ENCODE measurements at regions not wholly inside any gene's neighbourhood (a gene's known extent, or its start where the extent isn't known, plus 50 kb on each side); places are given as distances from the start of the nearest gene placed in this dataset.

GRCh38 chr5:109987355-109987754, 297.6 kb downstream of the MAN2A1 start:
- peaks cover 0 to 4% (median 0%) of the 10 kb centered on the region in 5 donors for H3K4me1 ChIP-seq (ENCODE audit: control insufficient read depth in 5 of 5, insufficient read depth in 5 of 5, low read length in 5 of 5)
- H3K27ac ChIP-seq (ENCODE audit: low read depth, low read length): no peak overlapping the region
- H3K9ac ChIP-seq (ENCODE audit: low read length in 5 of 5): no peak overlapping the region
- no peaks in the 10 kb centered on the region for H3K9me3 ChIP-seq (ENCODE audit: control insufficient read depth in 5 of 5, low read length in 5 of 5)
- no peaks in the 10 kb centered on the region for H3K27me3 ChIP-seq (ENCODE audit: control insufficient read depth in 5 of 5, insufficient read depth in 4 of 5, low read length in 5 of 5)
- H3K36me3 ChIP-seq (ENCODE audit: control insufficient read depth in 5 of 5, insufficient read depth in 5 of 5, low read length in 5 of 5): no peaks in the 10 kb centered on the region
- H3K4me3 ChIP-seq (ENCODE audit: low read depth in 1 of 5, low read length in 5 of 5): no peak overlapping the region

- no peak overlapping the region for H3K27ac ChIP-seq (ENCODE audit: low read depth, low read length)
- no peaks in the 10 kb centered on the region for H3K36me3 ChIP-seq (ENCODE audit: control insufficient read depth in 5 of 5, insufficient read depth in 5 of 5, low read length in 5 of 5)
- H3K27me3 ChIP-seq (ENCODE audit: control insufficient read depth in 5 of 5, insufficient read depth in 4 of 5, low read length in 5 of 5): no peaks in the 10 kb centered on the region
- no peak overlapping the region for H3K4me3 ChIP-seq (ENCODE audit: low read depth in 1 of 5, low read length in 5 of 5)
- H3K9ac ChIP-seq (ENCODE audit: low read length in 5 of 5): no peak overlapping the region
- H3K4me1 ChIP-seq (ENCODE audit: control insufficient read depth in 5 of 5, insufficient read depth in 5 of 5, low read length in 5 of 5): peaks cover 0 to 4% (median 0%) of the 10 kb centered on the region in 5 donors
- H3K9me3 ChIP-seq (ENCODE audit: control insufficient read depth in 5 of 5, low read length in 5 of 5): no peaks in the 10 kb centered on the region
Observed at GRCh38 chr5:109987970-109988369, 298.2 kb downstream of the MAN2A1 start.

GRCh38 chr5:109989161-109989560, 299.4 kb downstream of the MAN2A1 start:
- no peaks in the 10 kb centered on the region for H3K27me3 ChIP-seq (ENCODE audit: control insufficient read depth in 5 of 5, insufficient read depth in 4 of 5, low read length in 5 of 5)
- H3K9ac ChIP-seq (ENCODE audit: low read length in 5 of 5): no peak overlapping the region
- no peak overlapping the region for H3K27ac ChIP-seq (ENCODE audit: low read depth, low read length)
- peaks cover 0 to 4% (median 0%) of the 10 kb centered on the region in 5 donors for H3K4me1 ChIP-seq (ENCODE audit: control insufficient read depth in 5 of 5, insufficient read depth in 5 of 5, low read length in 5 of 5)
- H3K9me3 ChIP-seq (ENCODE audit: control insufficient read depth in 5 of 5, low read length in 5 of 5): no peaks in the 10 kb centered on the region
- no peaks in the 10 kb centered on the region for H3K36me3 ChIP-seq (ENCODE audit: control insufficient read depth in 5 of 5, insufficient read depth in 5 of 5, low read length in 5 of 5)
- H3K4me3 ChIP-seq (ENCODE audit: low read depth in 1 of 5, low read length in 5 of 5): no peak overlapping the region

GRCh38 chr5:109989994-109990722, 300.4 kb downstream of the MAN2A1 start:
- Histone ChIP-seq H3K9ac (ENCODE audit: low read length in 5 of 5) (no peak overlapping the region), H3K27ac (ENCODE audit: low read depth, low read length) (no peak overlapping the region)

GRCh38 chr5:109990723-109991359, 301.1 kb downstream of the MAN2A1 start:
- H3K36me3 ChIP-seq (ENCODE audit: control insufficient read depth in 5 of 5, insufficient read depth in 5 of 5, low read length in 5 of 5): no peaks in the 10 kb centered on the region
- H3K9ac ChIP-seq (ENCODE audit: low read length in 5 of 5): no peak overlapping the region
- H3K27me3 ChIP-seq (ENCODE audit: control insufficient read depth in 5 of 5, insufficient read depth in 4 of 5, low read length in 5 of 5): no peaks in the 10 kb centered on the region
- H3K27ac ChIP-seq (ENCODE audit: low read depth, low read length): no peak overlapping the region
- H3K4me3 ChIP-seq (ENCODE audit: low read depth in 1 of 5, low read length in 5 of 5): no peak overlapping the region
- H3K4me1 ChIP-seq (ENCODE audit: control insufficient read depth in 5 of 5, insufficient read depth in 5 of 5, low read length in 5 of 5): peaks cover 0 to 4% (median 0%) of the 10 kb centered on the region in 5 donors
- no peaks in the 10 kb centered on the region for H3K9me3 ChIP-seq (ENCODE audit: control insufficient read depth in 5 of 5, low read length in 5 of 5)

More at GRCh38 chr5:109989994-109990722, 300.4 kb downstream of the MAN2A1 start:
- H3K27me3 ChIP-seq (ENCODE audit: control insufficient read depth in 5 of 5, insufficient read depth in 4 of 5, low read length in 5 of 5): no peaks in the 10 kb centered on the region
- H3K9me3 ChIP-seq (ENCODE audit: control insufficient read depth in 5 of 5, low read length in 5 of 5): no peaks in the 10 kb centered on the region
- peaks cover 0 to 4% (median 0%) of the 10 kb centered on the region in 5 donors for H3K4me1 ChIP-seq (ENCODE audit: control insufficient read depth in 5 of 5, insufficient read depth in 5 of 5, low read length in 5 of 5)
- H3K36me3 ChIP-seq (ENCODE audit: control insufficient read depth in 5 of 5, insufficient read depth in 5 of 5, low read length in 5 of 5): no peaks in the 10 kb centered on the region
- H3K4me3 ChIP-seq (ENCODE audit: low read depth in 1 of 5, low read length in 5 of 5): no peak overlapping the region

GRCh38 chr5:109992264-109992915, 302.7 kb downstream of the MAN2A1 start:
- H3K36me3 ChIP-seq (ENCODE audit: control insufficient read depth in 5 of 5, insufficient read depth in 5 of 5, low read length in 5 of 5): no peaks in the 10 kb centered on the region
- no peak overlapping the region for H3K9ac ChIP-seq (ENCODE audit: low read length in 5 of 5)
- H3K27me3 ChIP-seq (ENCODE audit: control insufficient read depth in 5 of 5, insufficient read depth in 4 of 5, low read length in 5 of 5): no peaks in the 10 kb centered on the region
- H3K4me1 ChIP-seq (ENCODE audit: control insufficient read depth in 5 of 5, insufficient read depth in 5 of 5, low read length in 5 of 5): peaks cover 0 to 3% (median 0%) of the 10 kb centered on the region in 5 donors
- H3K4me3 ChIP-seq (ENCODE audit: low read depth in 1 of 5, low read length in 5 of 5): no peak overlapping the region
- H3K27ac ChIP-seq (ENCODE audit: low read depth, low read length): no peak overlapping the region
- no peaks in the 10 kb centered on the region for H3K9me3 ChIP-seq (ENCODE audit: control insufficient read depth in 5 of 5, low read length in 5 of 5)

- no peaks in the 10 kb centered on the region for H3K4me1 ChIP-seq (ENCODE audit: control insufficient read depth in 5 of 5, insufficient read depth in 5 of 5, low read length in 5 of 5)
- H3K36me3 ChIP-seq (ENCODE audit: control insufficient read depth in 5 of 5, insufficient read depth in 5 of 5, low read length in 5 of 5): no peaks in the 10 kb centered on the region
- H3K27ac ChIP-seq (ENCODE audit: low read depth, low read length): no peak overlapping the region
- H3K27me3 ChIP-seq (ENCODE audit: control insufficient read depth in 5 of 5, insufficient read depth in 4 of 5, low read length in 5 of 5): no peaks in the 10 kb centered on the region
- H3K9me3 ChIP-seq (ENCODE audit: control insufficient read depth in 5 of 5, low read length in 5 of 5): no peaks in the 10 kb centered on the region
- H3K9ac ChIP-seq (ENCODE audit: low read length in 5 of 5): no peak overlapping the region
- H3K4me3 ChIP-seq (ENCODE audit: low read depth in 1 of 5, low read length in 5 of 5): no peak overlapping the region
Observed at GRCh38 chr5:109994135-109994534, 304.4 kb downstream of the MAN2A1 start.

GRCh38 chr5:109996246-109996645, 306.5 kb downstream of the MAN2A1 start:
- no peaks in the 10 kb centered on the region for H3K27me3 ChIP-seq (ENCODE audit: control insufficient read depth in 5 of 5, insufficient read depth in 4 of 5, low read length in 5 of 5)
- no peaks in the 10 kb centered on the region for H3K9me3 ChIP-seq (ENCODE audit: control insufficient read depth in 5 of 5, low read length in 5 of 5)
- peaks cover 0 to 7% (median 0%) of the 10 kb centered on the region in 5 donors for H3K4me1 ChIP-seq (ENCODE audit: control insufficient read depth in 5 of 5, insufficient read depth in 5 of 5, low read length in 5 of 5)
- H3K36me3 ChIP-seq (ENCODE audit: control insufficient read depth in 5 of 5, insufficient read depth in 5 of 5, low read length in 5 of 5): no peaks in the 10 kb centered on the region
- no peak overlapping the region for H3K4me3 ChIP-seq (ENCODE audit: low read depth in 1 of 5, low read length in 5 of 5)
- no peak overlapping the region for H3K9ac ChIP-seq (ENCODE audit: low read length in 5 of 5)
- H3K27ac ChIP-seq (ENCODE audit: low read depth, low read length): no peak overlapping the region

- H3K9me3 ChIP-seq (ENCODE audit: control insufficient read depth in 5 of 5, low read length in 5 of 5): no peaks in the 10 kb centered on the region
- no peak overlapping the region for H3K4me3 ChIP-seq (ENCODE audit: low read depth in 1 of 5, low read length in 5 of 5)
- H3K4me1 ChIP-seq (ENCODE audit: control insufficient read depth in 5 of 5, insufficient read depth in 5 of 5, low read length in 5 of 5): peaks cover 0 to 7% (median 0%) of the 10 kb centered on the region in 5 donors
- no peaks in the 10 kb centered on the region for H3K36me3 ChIP-seq (ENCODE audit: control insufficient read depth in 5 of 5, insufficient read depth in 5 of 5, low read length in 5 of 5)
- H3K27ac ChIP-seq (ENCODE audit: low read depth, low read length): no peak overlapping the region
- H3K27me3 ChIP-seq (ENCODE audit: control insufficient read depth in 5 of 5, insufficient read depth in 4 of 5, low read length in 5 of 5): no peaks in the 10 kb centered on the region
- H3K9ac ChIP-seq (ENCODE audit: low read length in 5 of 5): no peak overlapping the region
Observed at GRCh38 chr5:109997161-109997560, 307.4 kb downstream of the MAN2A1 start.

- no peaks in the 10 kb centered on the region for H3K9me3 ChIP-seq (ENCODE audit: control insufficient read depth in 5 of 5, low read length in 5 of 5)
- no peak overlapping the region for H3K4me3 ChIP-seq (ENCODE audit: low read depth in 1 of 5, low read length in 5 of 5)
- H3K27me3 ChIP-seq (ENCODE audit: control insufficient read depth in 5 of 5, insufficient read depth in 4 of 5, low read length in 5 of 5): no peaks in the 10 kb centered on the region
- peaks cover 0 to 7% (median 0%) of the 10 kb centered on the region in 5 donors for H3K4me1 ChIP-seq (ENCODE audit: control insufficient read depth in 5 of 5, insufficient read depth in 5 of 5, low read length in 5 of 5)
- H3K36me3 ChIP-seq (ENCODE audit: control insufficient read depth in 5 of 5, insufficient read depth in 5 of 5, low read length in 5 of 5): no peaks in the 10 kb centered on the region
- no peak overlapping the region for H3K9ac ChIP-seq (ENCODE audit: low read length in 5 of 5)
- H3K27ac ChIP-seq (ENCODE audit: low read depth, low read length): no peak overlapping the region
Observed at GRCh38 chr5:109998208-109998607, 308.5 kb downstream of the MAN2A1 start.
